Natural killer cell (primary cell): ENCODE measurements at regions not wholly inside any gene's neighbourhood (a gene's known extent, or its start where the extent isn't known, plus 50 kb on each side); places are given as distances from the start of the nearest gene placed in this dataset.

Source experiments
- ATAC-seq, 3 donors: fragments of 150-1000 bp in 2 of 3; fragments of 200-7000 bp in 1 of 3; cut with Tn5 transposase; 1 replicate in 1 of 3; 2 replicates in 2 of 3; pipeline ENCODE4 v1.10.0; 2021; ENCODE audit warnings: mild to moderate bottlenecking in 2 of 3, moderate library complexity in 2 of 3
- DNase-seq, 2 donors: peaks; one replicate each; pipeline versions ENCODE4 v3.0.0 to v3.0.0-alpha.2; 2013 to 2021; ENCODE audit warnings: mixed read lengths in 1 of 2
- H3K27ac ChIP-seq: one replicate; pipeline ENCODE4 v1.5.1; 2013; ENCODE audit warnings: mild to moderate bottlenecking, low read length
- H3K27me3 ChIP-seq: one replicate; pipeline ENCODE4 v1.6.1; 2013; ENCODE audit warnings: low read length; ENCODE audit not compliant: control insufficient read depth, insufficient read depth
- H3K36me3 ChIP-seq: one replicate; pipeline ENCODE4 v1.6.1; 2013; ENCODE audit warnings: low read length; ENCODE audit not compliant: control insufficient read depth, insufficient read depth
- H3K4me1 ChIP-seq: one replicate; pipeline ENCODE4 v1.6.1; 2013; ENCODE audit warnings: low read length; ENCODE audit not compliant: control insufficient read depth, insufficient read depth
- H3K4me3 ChIP-seq: one replicate; pipeline ENCODE4 v1.5.1; 2013; ENCODE audit warnings: low read length
- H3K9me3 ChIP-seq: one replicate; pipeline ENCODE4 v1.6.1; 2013; ENCODE audit warnings: low read length; ENCODE audit not compliant: control insufficient read depth, insufficient read depth
- H3K27ac Mint-ChIP-seq, 2 donors: one replicate each; pipeline ENCODE4 v1.8.0; 2022; ENCODE audit warnings: mild to moderate bottlenecking in 2 of 2, mixed read lengths in 2 of 2, moderate library complexity in 1 of 2
- H3K27me3 Mint-ChIP-seq, 2 donors: one replicate each; pipeline ENCODE4 v1.8.0; 2022; ENCODE audit warnings: low read depth in 2 of 2, mixed read lengths in 2 of 2
- H3K36me3 Mint-ChIP-seq: one replicate; pipeline ENCODE4 v1.8.0; 2022; ENCODE audit warnings: mixed read lengths
- H3K4me1 Mint-ChIP-seq, 2 donors: one replicate each; pipeline ENCODE4 v1.8.0; 2022; ENCODE audit warnings: mixed read lengths in 2 of 2
- H3K4me3 Mint-ChIP-seq: one replicate; pipeline ENCODE4 v1.8.0; 2022; ENCODE audit warnings: mild to moderate bottlenecking, moderate library complexity, mixed read lengths
- H3K9me3 Mint-ChIP-seq, 2 donors: one replicate each; pipeline ENCODE4 v1.8.0; 2022; ENCODE audit warnings: mixed read lengths in 2 of 2
- WGBS: methylation state at CpG from one replicate; pipeline ENCODE4 v1.1.7; 2013; ENCODE audit warnings: missing lambda C conversion rate; ENCODE audit not compliant: insufficient coverage; 5-methylcytosine and 5-hydroxymethylcytosine counted together
- intact Hi-C: fragments of 100-400 bp; cut with micrococcal nuclease; formaldehyde crosslinking; loops from one replicate; pipeline ENCODE4 v1.14.2; 2022
- TF ChIP-seq, protein P1 (sequence below): fragments of 200-600 bp; IDR thresholded peaks from one replicate; pipeline ENCODE4 v1.8.0; 2022; ENCODE audit warnings: antibody characterized with exemption

DNA sequence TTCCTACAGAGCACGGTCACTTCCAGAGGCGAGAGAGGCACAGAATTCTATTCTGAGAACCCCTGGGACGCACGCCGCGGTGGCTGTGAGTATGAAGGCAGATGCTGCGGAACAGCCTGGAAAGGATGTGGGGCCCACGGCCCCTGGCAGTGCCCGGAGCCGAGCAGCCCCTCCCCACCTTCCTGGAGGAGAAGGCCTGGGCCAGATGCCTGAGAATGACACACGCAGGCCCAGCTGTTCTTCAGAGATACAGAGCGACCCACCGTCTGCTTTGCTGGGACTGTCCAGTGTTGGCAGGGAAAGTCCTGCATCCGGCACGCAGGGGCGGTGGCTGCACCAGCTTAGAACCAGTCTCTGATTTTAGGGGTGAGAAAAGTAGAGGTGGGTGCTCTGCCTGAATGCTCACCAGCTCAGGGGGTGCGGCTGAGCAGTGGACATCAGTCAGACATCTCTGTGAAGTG is 116.7 kb upstream of the LPCAT1 start:
- Histone ChIP-seq H3K9me3 (no peaks in the 10 kb centered on the region), H3K36me3 (no peaks in the 10 kb centered on the region), H3K27ac (no peak overlapping the region), H3K4me3 (no peak overlapping the region), H3K4me1 (peaks cover 14% of the 10 kb centered on the region), H3K27me3 (peaks cover 26% of the 10 kb centered on the region)
- DNase-seq (no peak), ATAC-seq (no peak)
- Mint-ChIP-seq H3K4me1 (peaks cover 10 to 12% of the 10 kb centered on the region in 2 donors), H3K4me3 (no peak overlapping the region), H3K36me3 (no peaks in the 10 kb centered on the region), H3K27ac (no peak overlapping the region), H3K27me3 (peaks cover 15 to 18% of the 10 kb centered on the region in 2 donors), H3K9me3 (no peaks in the 10 kb centered on the region)
- TF ChIP-seq, protein P1, sequence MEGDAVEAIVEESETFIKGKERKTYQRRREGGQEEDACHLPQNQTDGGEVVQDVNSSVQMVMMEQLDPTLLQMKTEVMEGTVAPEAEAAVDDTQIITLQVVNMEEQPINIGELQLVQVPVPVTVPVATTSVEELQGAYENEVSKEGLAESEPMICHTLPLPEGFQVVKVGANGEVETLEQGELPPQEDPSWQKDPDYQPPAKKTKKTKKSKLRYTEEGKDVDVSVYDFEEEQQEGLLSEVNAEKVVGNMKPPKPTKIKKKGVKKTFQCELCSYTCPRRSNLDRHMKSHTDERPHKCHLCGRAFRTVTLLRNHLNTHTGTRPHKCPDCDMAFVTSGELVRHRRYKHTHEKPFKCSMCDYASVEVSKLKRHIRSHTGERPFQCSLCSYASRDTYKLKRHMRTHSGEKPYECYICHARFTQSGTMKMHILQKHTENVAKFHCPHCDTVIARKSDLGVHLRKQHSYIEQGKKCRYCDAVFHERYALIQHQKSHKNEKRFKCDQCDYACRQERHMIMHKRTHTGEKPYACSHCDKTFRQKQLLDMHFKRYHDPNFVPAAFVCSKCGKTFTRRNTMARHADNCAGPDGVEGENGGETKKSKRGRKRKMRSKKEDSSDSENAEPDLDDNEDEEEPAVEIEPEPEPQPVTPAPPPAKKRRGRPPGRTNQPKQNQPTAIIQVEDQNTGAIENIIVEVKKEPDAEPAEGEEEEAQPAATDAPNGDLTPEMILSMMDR = no peak
- 84% methylated on average over 17 of the region's 17 CpGs for WGBS
- intact Hi-C loops = loop anchor here (5.0 kb wide), 1 partner anchor 148 kb away; no protein-coding TSS in a partner anchor

- H3K27ac ChIP-seq = no peak overlapping the region
- Mint-ChIP-seq H3K36me3 (no peaks in the 10 kb centered on the region), H3K4me3 (no peak overlapping the region), H3K27ac (no peak overlapping the region), H3K4me1 (peaks cover 10 to 17% of the 10 kb centered on the region in 2 donors), H3K27me3 (peaks cover 11 to 18% of the 10 kb centered on the region in 2 donors), H3K9me3 (no peaks in the 10 kb centered on the region)
- ATAC-seq (no peak), DNase-seq (no peak)
- H3K4me3 ChIP-seq = no peak overlapping the region
- H3K4me1 ChIP-seq = peaks cover 9% of the 10 kb centered on the region
- no peaks in the 10 kb centered on the region for H3K9me3 ChIP-seq
- intact Hi-C loops = loop anchor here (5.0 kb wide), 1 partner anchor 147 kb away; no protein-coding TSS in a partner anchor
- TF ChIP-seq, protein P1 = no peak
- no peaks in the 10 kb centered on the region for H3K36me3 ChIP-seq
- peaks cover 19% of the 10 kb centered on the region for H3K27me3 ChIP-seq
- 90% methylated on average over 14 of the region's 14 CpGs for WGBS
Measured at GRCh38 chr5:1639757-1640156, 116.0 kb upstream of the LPCAT1 start.

DNA sequence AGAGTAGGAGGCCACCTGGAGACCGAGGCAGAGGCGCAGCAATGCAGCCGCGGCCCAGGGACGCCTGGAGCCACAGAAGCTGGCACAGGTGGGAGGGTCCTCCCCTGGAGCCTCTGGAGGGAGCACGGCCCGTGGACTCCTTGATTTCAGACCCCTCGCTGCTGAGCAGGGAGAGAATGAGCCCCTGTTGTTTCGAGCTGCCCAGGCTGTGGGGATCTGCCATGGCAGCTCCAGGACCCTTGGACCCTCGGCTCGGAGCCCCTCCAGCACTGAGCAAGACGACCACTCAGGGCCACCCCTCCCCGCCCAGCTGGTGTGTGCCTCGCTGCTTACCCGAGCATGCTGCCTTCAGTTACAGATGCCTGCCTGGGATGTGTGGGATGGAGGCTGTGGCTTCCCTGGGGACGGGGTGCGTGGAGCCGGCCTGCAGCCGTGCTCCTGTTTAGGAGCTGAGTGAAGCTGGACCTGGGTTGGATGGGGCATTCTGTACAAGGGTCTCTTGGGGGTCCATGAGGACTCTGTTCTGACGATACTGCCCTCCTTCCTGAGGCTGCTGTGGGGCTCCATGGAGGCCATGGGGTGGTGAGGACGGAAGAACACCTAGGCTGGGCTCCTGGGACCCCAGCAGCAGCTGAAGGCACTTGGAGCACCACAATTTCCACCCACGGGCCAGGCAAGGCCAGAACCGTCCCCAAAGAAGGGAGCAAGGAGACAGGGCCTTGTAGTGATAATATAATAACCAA is 115.1 kb upstream of the LPCAT1 start:
- ATAC-seq = no peak
- Mint-ChIP-seq H3K9me3 (no peaks in the 10 kb centered on the region), H3K36me3 (no peaks in the 10 kb centered on the region), H3K4me3 (no peak overlapping the region), H3K27ac (no peak overlapping the region), H3K27me3 (peaks cover 11 to 15% of the 10 kb centered on the region in 2 donors), H3K4me1 (peaks cover 15 to 22% of the 10 kb centered on the region in 2 donors)
- Histone ChIP-seq H3K27ac (no peak overlapping the region), H3K4me3 (no peak overlapping the region), H3K36me3 (no peaks in the 10 kb centered on the region), H3K9me3 (no peaks in the 10 kb centered on the region), H3K4me1 (peaks cover 12% of the 10 kb centered on the region), H3K27me3 (peaks cover 13% of the 10 kb centered on the region)
- intact Hi-C loops = no loop called here
- WGBS = 92% methylated on average over 21 of the region's 23 CpGs
- TF ChIP-seq, protein P1 = no peak
- no peak for DNase-seq
